Activated CD4-positive, alpha-beta T cell treated with anti-CD3 and anti-CD28 coated beads, Interleukin-2, Interleukin-4, amounts not matched to agents 100 ng/mL and 50 ng/mL, durations not matched to agents 16 hours and 8 hours (primary cell): ENCODE measurements at regions not wholly inside any gene's neighbourhood (a gene's known extent, or its start where the extent isn't known, plus 50 kb on each side); places are given as distances from the start of the nearest gene placed in this dataset.

Experiments used
- DNase-seq: peaks from one replicate; pipeline ENCODE4 v3.0.0-alpha.2; 2020; ENCODE audit warnings: low spot score

- DNase-seq, result no peak
These were observed 61.7 kb upstream of the LRIG3 start for GRCh38 chr12:58981961-58982360.

DNA sequence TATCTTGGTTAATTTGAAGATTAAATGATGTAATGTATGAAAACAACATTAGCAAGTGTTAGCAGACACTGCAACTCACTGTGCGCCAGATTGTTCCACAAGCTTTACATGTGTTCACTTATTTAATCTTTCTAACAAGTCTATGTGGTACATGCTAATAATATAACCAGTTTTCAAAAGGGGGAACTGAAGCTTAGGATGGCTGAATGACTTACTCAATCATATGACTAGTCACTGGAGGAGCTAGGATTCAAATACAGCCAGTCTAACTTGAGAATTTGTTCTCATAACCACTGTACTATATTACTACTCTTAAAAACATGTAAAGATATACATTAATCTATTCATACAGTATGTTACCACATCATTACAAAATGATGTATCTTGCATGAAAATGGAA lies 60.5 kb upstream of the LRIG3 start:
- no peak for DNase-seq

- no peak for DNase-seq
These were observed 58.4 kb upstream of the LRIG3 start for GRCh38 chr12:58978717-58979116.

DNA sequence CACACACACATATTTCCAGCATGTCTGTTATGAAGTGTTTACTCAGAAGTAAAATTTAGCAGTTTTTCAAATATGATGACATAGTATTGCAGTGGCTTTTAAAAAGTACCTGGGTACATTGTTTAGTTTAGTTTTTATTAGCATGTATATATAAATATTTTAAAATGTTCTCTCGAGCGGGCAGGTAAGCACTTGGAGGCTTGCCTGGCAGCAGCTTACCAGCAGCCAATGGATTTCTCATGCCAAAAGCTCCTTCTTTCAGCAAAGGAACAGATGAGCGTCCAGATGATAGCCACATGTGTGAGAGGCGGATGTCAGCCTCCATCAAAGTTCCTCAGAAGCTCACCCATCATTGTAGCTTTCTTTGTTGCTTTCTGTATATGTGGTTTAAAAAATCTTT lies 57.2 kb upstream of the LRIG3 start:
- no peak for DNase-seq

GRCh38 chr12:58976146-58976545 lies 55.8 kb upstream of the LRIG3 start:
- no peak for DNase-seq
